Trophoblast cell (in vitro differentiated cells and primary cell): ENCODE measurements at regions not wholly inside any gene's neighbourhood (a gene's known extent, or its start where the extent isn't known, plus 50 kb on each side); places are given as distances from the start of the nearest gene placed in this dataset.

ENCODE experiments used
- DNase-seq, 2 donors: peaks; one replicate each; pipeline ENCODE4 v3.0.0-alpha.2; 2016
- H2AFZ ChIP-seq: 2 replicates; pipeline ENCODE4 v1.6.1; 2013; ENCODE audit warnings: low read length, moderate library complexity, mild to moderate bottlenecking; ENCODE audit not compliant: insufficient read depth, poor library complexity
- H2AK5ac ChIP-seq: 2 replicates; pipeline ENCODE4 v1.6.1; 2013; ENCODE audit warnings: mild to moderate bottlenecking, low read length
- H2BK120ac ChIP-seq: 2 replicates; pipeline ENCODE4 v1.6.1; 2013; ENCODE audit warnings: low read length, mild to moderate bottlenecking, moderate library complexity; ENCODE audit not compliant: insufficient read depth, poor library complexity
- H2BK12ac ChIP-seq: 2 replicates; pipeline ENCODE4 v1.6.1; 2013; ENCODE audit warnings: mild to moderate bottlenecking, low read length, moderate library complexity
- H2BK5ac ChIP-seq: 2 replicates; pipeline ENCODE4 v1.6.1; 2013; ENCODE audit warnings: low read length, low read depth, moderate library complexity, mild to moderate bottlenecking; ENCODE audit not compliant: poor library complexity
- H3K14ac ChIP-seq: 2 replicates; pipeline ENCODE4 v1.6.1; 2013; ENCODE audit warnings: mild to moderate bottlenecking, low read length
- H3K18ac ChIP-seq: 2 replicates; pipeline ENCODE4 v1.6.1; 2013; ENCODE audit warnings: mild to moderate bottlenecking, low read length
- H3K23ac ChIP-seq: 2 replicates; pipeline ENCODE4 v1.6.1; 2013; ENCODE audit warnings: low read length
- H3K27ac ChIP-seq: 2 replicates; pipeline ENCODE4 v1.5.1; 2013; ENCODE audit warnings: low read depth, mild to moderate bottlenecking, inconsistent platforms, low read length, moderate library complexity
- H3K27me3 ChIP-seq: 2 replicates; pipeline ENCODE4 v1.6.1; 2013; ENCODE audit warnings: inconsistent platforms, mild to moderate bottlenecking, low read length, moderate library complexity; ENCODE audit not compliant: insufficient read depth
- H3K36me3 ChIP-seq, 2 experiments: 1 replicate in 1 of 2; 2 replicates in 1 of 2; pipeline ENCODE4 v1.6.1; 2013; ENCODE audit warnings: low read length in 2 of 2, mild to moderate bottlenecking in 2 of 2, moderate library complexity in 1 of 2; ENCODE audit not compliant: insufficient read depth in 2 of 2, control insufficient read depth in 1 of 2
- H3K4ac ChIP-seq: 2 replicates; pipeline ENCODE4 v1.6.1; 2013; ENCODE audit warnings: low read depth, mild to moderate bottlenecking, low read length, moderate library complexity
- H3K4me1 ChIP-seq, 2 experiments: 1 replicate in 1 of 2; 2 replicates in 1 of 2; pipeline ENCODE4 v1.6.1; 2013; ENCODE audit warnings: low read length in 2 of 2, mild to moderate bottlenecking in 2 of 2, moderate library complexity in 1 of 2; ENCODE audit not compliant: insufficient read depth in 2 of 2, control insufficient read depth in 1 of 2
- H3K4me2 ChIP-seq: 2 replicates; pipeline ENCODE4 v1.6.1; 2013; ENCODE audit warnings: inconsistent platforms, mild to moderate bottlenecking, low read length, moderate library complexity
- H3K4me3 ChIP-seq: 2 replicates; pipeline ENCODE4 v1.5.1; 2013; ENCODE audit warnings: mild to moderate bottlenecking, low read depth, low read length, inconsistent platforms
- H3K79me1 ChIP-seq: one replicate; pipeline ENCODE4 v1.6.1; 2013; ENCODE audit warnings: low read length
- H3K79me2 ChIP-seq: 2 replicates; pipeline ENCODE4 v1.6.1; 2013; ENCODE audit warnings: low read length, mild to moderate bottlenecking; ENCODE audit not compliant: control insufficient read depth, insufficient read depth, poor library complexity
- H3K9ac ChIP-seq: 2 replicates; pipeline ENCODE4 v1.6.1; 2013; ENCODE audit warnings: mild to moderate bottlenecking, low read length
- H3K9me3 ChIP-seq: 2 replicates; pipeline ENCODE4 v1.6.1; 2013; ENCODE audit warnings: low read depth, mild to moderate bottlenecking, control low read depth, inconsistent platforms, low read length; ENCODE audit not compliant: insufficient read depth
- H4K12ac ChIP-seq: 2 replicates; pipeline ENCODE4 v1.6.1; 2013; ENCODE audit warnings: low read depth, mild to moderate bottlenecking, low read length, moderate library complexity
- H4K8ac ChIP-seq: 2 replicates; pipeline ENCODE4 v1.6.1; 2013; ENCODE audit warnings: low read depth, mild to moderate bottlenecking, low read length, moderate library complexity
- H4K91ac ChIP-seq: one replicate; pipeline ENCODE4 v1.6.1; 2013; ENCODE audit warnings: low read depth, mild to moderate bottlenecking, low read length, moderate library complexity
- WGBS: extraction: QIAGEN DNeasy Blood & Tissue Kit; methylation state at CpG from one replicate; pipeline ENCODE4 v1.1.7; 2013; ENCODE audit warnings: missing lambda C conversion rate; ENCODE audit not compliant: insufficient read length, insufficient coverage; ENCODE audit errors: extremely low coverage; 5-methylcytosine and 5-hydroxymethylcytosine counted together

DNA sequence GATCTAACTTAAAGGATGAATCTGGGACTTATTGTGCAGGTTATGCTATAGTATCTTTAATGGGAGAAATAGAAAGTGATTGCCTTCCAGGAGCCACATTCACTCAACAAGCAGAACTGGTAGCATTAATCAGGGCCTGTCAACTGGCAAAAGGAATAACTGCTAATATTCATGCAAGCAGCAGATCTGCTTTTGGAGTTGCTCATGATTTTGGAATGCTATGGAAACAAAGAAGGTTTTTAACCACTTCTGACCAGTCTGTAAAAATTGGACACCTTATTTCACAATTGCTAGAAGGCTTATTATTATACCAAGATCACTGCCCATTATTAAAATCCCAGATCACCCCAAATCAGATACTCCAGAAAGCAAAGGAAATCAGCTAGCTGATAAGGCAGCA lies 200.4 kb downstream of the MREG start:
- Histone ChIP-seq H3K79me1 (peaks cover 2% of the 10 kb centered on the region), H3K36me3 (no peaks in the 10 kb centered on the region), H3K4me3 (no peak overlapping the region), H3K23ac (no peak overlapping the region), H2AFZ (no peak overlapping the region), H2BK120ac (no peak overlapping the region), H3K4me1 (no peaks in the 10 kb centered on the region), H4K8ac (no peak overlapping the region), H4K91ac (no peak overlapping the region), H4K12ac (no peak overlapping the region), H3K9me3 (no peaks in the 10 kb centered on the region), H3K9ac (no peak overlapping the region), H3K18ac (no peak overlapping the region), H2AK5ac (no peak overlapping the region), H3K79me2 (no peaks in the 10 kb centered on the region), H3K14ac (no peak overlapping the region), H3K27ac (no peak overlapping the region), H2BK12ac (no peak overlapping the region), H3K27me3 (no peaks in the 10 kb centered on the region), H3K4me2 (no peak overlapping the region), H2BK5ac (no peak overlapping the region), H3K4ac (no peak overlapping the region)
- peak in 1 of 2 donors; percentile 23 for DNase-seq

DNA sequence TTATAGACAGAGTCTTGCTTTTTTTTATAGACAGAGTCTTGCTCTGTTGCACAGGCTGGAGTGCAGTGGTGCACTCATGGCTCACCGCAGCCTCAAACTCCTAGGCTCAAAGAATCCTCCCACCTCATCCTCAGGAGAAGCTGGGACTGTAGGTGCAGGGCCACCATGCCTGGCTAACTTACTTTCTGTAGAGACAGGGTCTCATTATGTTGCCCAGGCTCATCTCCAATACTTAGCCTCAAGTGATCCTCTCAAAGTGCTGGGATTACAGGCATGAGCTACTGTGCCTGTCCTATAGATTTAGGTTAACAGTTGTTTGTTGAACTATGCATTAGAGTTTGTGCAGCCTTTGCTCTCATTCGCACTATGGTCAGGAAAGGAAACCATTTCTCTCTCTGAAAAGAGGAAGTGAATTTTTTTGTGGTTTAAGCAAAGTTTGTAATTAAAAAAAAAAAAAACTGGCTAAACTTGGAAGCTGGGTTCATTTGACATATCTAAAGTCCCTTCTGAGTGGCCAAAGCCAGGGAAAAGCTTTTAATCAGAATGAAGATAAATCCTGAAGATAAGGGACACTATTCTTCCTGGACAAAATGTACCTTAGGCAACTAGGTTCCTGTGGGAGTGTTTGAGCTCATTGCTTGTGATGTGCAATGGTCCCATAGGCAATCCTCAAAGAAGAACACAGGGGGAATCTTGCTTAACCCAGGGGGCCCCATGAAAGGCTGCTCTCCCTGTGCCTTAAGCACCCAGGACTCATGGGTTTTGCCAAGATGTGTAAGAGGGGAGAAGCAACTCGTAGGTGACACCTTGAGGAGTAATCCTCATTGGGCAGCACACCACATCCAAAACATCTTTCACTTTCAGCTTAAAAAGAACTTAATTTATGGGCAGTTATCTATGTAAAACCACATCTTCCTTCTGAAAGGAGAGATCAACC lies 201.7 kb downstream of the MREG start:
- H3K27me3 ChIP-seq = no peaks in the 10 kb centered on the region
- no peak overlapping the region for H3K27ac ChIP-seq
- H3K4me2 ChIP-seq = no peak overlapping the region
- H3K4me1 ChIP-seq = no peaks in the 10 kb centered on the region
- H3K79me2 ChIP-seq = no peaks in the 10 kb centered on the region
- H3K4me3 ChIP-seq = no peak overlapping the region
- peak overlapping the region; percentile 43 for H4K91ac ChIP-seq
- no peak overlapping the region for H3K23ac ChIP-seq
- no peak overlapping the region for H2BK120ac ChIP-seq
- H4K12ac ChIP-seq = no peak overlapping the region
- no peak overlapping the region for H3K4ac ChIP-seq
- H3K9ac ChIP-seq = no peak overlapping the region
- H3K18ac ChIP-seq = no peak overlapping the region
- no peak overlapping the region for H3K14ac ChIP-seq
- H4K8ac ChIP-seq = no peak overlapping the region
- peak overlapping the region; percentile 68 for H2BK12ac ChIP-seq
- WGBS = no CpG with 5 or more reads among the region's 3 CpGs
- no peak for DNase-seq
- no peak overlapping the region for H2AFZ ChIP-seq
- peak overlapping the region; percentile 19 for H2BK5ac ChIP-seq
- H3K36me3 ChIP-seq = no peaks in the 10 kb centered on the region
- H2AK5ac ChIP-seq = peak overlapping the region; percentile 72
- peaks cover 3% of the 10 kb centered on the region for H3K79me1 ChIP-seq
- no peaks in the 10 kb centered on the region for H3K9me3 ChIP-seq

DNA sequence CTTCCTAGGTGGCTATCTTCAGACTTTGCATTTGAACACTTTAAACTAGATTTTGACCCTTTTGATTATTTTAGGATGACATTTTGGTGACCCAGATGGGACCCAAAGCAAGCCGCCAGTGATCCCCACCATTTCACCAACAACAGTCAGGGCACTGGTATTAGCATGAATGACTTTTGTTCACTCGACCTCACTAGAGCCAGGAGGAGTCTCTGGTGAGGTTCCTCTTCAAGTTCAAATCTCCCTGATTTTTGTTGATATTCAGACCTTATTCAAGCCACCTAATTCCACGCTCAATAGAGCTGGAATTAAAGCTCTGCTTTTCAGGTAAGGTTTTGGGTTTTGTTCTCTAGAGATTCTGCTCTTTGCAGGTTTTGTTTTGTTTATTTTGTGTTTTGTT lies 202.3 kb downstream of the MREG start:
- H3K18ac ChIP-seq = no peak overlapping the region
- H2AK5ac ChIP-seq = no peak overlapping the region
- H4K8ac ChIP-seq = no peak overlapping the region
- no peak overlapping the region for H4K91ac ChIP-seq
- no peak overlapping the region for H2BK5ac ChIP-seq
- no peaks in the 10 kb centered on the region for H3K27me3 ChIP-seq
- no peak overlapping the region for H2BK120ac ChIP-seq
- H4K12ac ChIP-seq = no peak overlapping the region
- no peak overlapping the region for H2AFZ ChIP-seq
- H3K79me2 ChIP-seq = no peaks in the 10 kb centered on the region
- H3K4ac ChIP-seq = no peak overlapping the region
- no peak overlapping the region for H3K9ac ChIP-seq
- H3K27ac ChIP-seq = no peak overlapping the region
- WGBS = no CpG with 5 or more reads among the region's 3 CpGs
- no peak overlapping the region for H3K23ac ChIP-seq
- no peak for DNase-seq
- H3K4me1 ChIP-seq = no peaks in the 10 kb centered on the region
- H2BK12ac ChIP-seq = no peak overlapping the region
- no peaks in the 10 kb centered on the region for H3K36me3 ChIP-seq
- H3K4me2 ChIP-seq = no peak overlapping the region
- no peak overlapping the region for H3K4me3 ChIP-seq
- no peak overlapping the region for H3K14ac ChIP-seq
- H3K79me1 ChIP-seq = peaks cover 3% of the 10 kb centered on the region
- H3K9me3 ChIP-seq = no peaks in the 10 kb centered on the region

DNA sequence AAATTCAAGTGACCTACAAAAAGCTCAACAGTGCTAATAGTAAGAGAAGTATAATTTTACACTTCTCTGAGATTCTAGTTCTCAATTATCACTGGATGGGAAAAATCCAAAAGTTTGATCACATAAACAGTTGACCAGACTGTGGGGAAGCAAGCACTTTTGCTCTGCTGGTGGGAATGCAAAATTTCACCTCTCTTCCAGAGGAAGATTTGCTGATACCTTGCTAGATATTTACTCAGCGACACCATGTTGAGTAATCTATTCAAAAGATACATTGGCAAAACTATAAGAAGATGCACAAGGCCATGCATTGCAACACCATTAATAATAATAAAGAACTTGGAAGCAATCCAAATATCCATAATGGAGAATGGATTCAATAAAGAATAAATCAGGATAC lies 204.4 kb downstream of the MREG start:
- Histone ChIP-seq H3K4me2 (no peak overlapping the region), H3K27me3 (no peaks in the 10 kb centered on the region), H3K9ac (no peak overlapping the region), H2BK5ac (no peak overlapping the region), H3K27ac (no peak overlapping the region), H3K4me3 (no peak overlapping the region), H2BK12ac (no peak overlapping the region), H3K79me1 (peaks cover 3% of the 10 kb centered on the region), H2AK5ac (no peak overlapping the region), H4K91ac (no peak overlapping the region), H4K8ac (no peak overlapping the region), H3K36me3 (no peaks in the 10 kb centered on the region), H2BK120ac (no peak overlapping the region), H3K14ac (no peak overlapping the region), H3K9me3 (no peaks in the 10 kb centered on the region), H3K79me2 (no peaks in the 10 kb centered on the region), H3K23ac (no peak overlapping the region), H3K18ac (no peak overlapping the region), H3K4me1 (no peaks in the 10 kb centered on the region), H3K4ac (no peak overlapping the region), H4K12ac (no peak overlapping the region), H2AFZ (no peak overlapping the region)
- DNase-seq = peak in 1 of 2 donors; percentile 50
- WGBS = no CpG with 5 or more reads among the region's 1 CpG
